Liver (tissue), 8 donors: ENCODE measurements at regions not wholly inside any gene's neighbourhood (a gene's known extent, or its start where the extent isn't known, plus 50 kb on each side); places are given as distances from the start of the nearest gene placed in this dataset.

Source experiments
- DNase-seq: peaks from one replicate; pipeline ENCODE4 v3.0.0-alpha.2; 2017; ENCODE audit warnings: low spot score
- H3K27ac ChIP-seq, 2 donors: one replicate each; pipeline ENCODE4 v1.7.0; 2013; ENCODE audit warnings: inconsistent platforms in 2 of 2, low read length in 2 of 2, control low read depth in 1 of 2, low read depth in 1 of 2, mild to moderate bottlenecking in 1 of 2
- H3K27me3 ChIP-seq, 4 donors: one replicate each; pipeline versions ENCODE4 v1.6.1 to v1.7.0; 2013; ENCODE audit warnings: low read length in 3 of 4, inconsistent platforms in 1 of 4, mild to moderate bottlenecking in 1 of 4, moderate library complexity in 1 of 4; ENCODE audit not compliant: control insufficient read depth in 4 of 4, insufficient read depth in 4 of 4
- H3K36me3 ChIP-seq, 4 donors: one replicate each; pipeline versions ENCODE4 v1.6.1 to v1.7.0; 2013; ENCODE audit warnings: low read length in 3 of 4, mild to moderate bottlenecking in 3 of 4, low read depth in 1 of 4, moderate library complexity in 1 of 4; ENCODE audit not compliant: control insufficient read depth in 4 of 4, insufficient read depth in 3 of 4
- H3K4me1 ChIP-seq, 4 donors: one replicate each; pipeline versions ENCODE4 v1.6.1 to v1.7.0; 2013; ENCODE audit warnings: low read length in 3 of 4, mild to moderate bottlenecking in 3 of 4, moderate library complexity in 1 of 4; ENCODE audit not compliant: control insufficient read depth in 4 of 4, insufficient read depth in 4 of 4
- H3K4me3 ChIP-seq, 3 donors: one replicate each; pipeline versions ENCODE4 v1.6.1 to v1.7.0; 2013; ENCODE audit warnings: low read length in 3 of 3, control low read depth in 1 of 3, low read depth in 1 of 3, mild to moderate bottlenecking in 1 of 3
- H3K9ac ChIP-seq, 2 donors: one replicate each; pipeline ENCODE4 v1.7.0; 2013; ENCODE audit warnings: low read length in 2 of 2, mild to moderate bottlenecking in 2 of 2, moderate library complexity in 2 of 2, control low read depth in 1 of 2, low read depth in 1 of 2
- H3K9me3 ChIP-seq, 4 donors: one replicate each; pipeline versions ENCODE4 v1.6.1 to v1.7.0; 2013; ENCODE audit warnings: low read length in 3 of 4; ENCODE audit not compliant: control insufficient read depth in 4 of 4
- ATF3 ChIP-seq: IDR thresholded peaks from 2 replicates; pipeline ENCODE4 v1.6.1; 2016; ENCODE audit warnings: antibody characterized with exemption
- CTCF ChIP-seq: fragments of 150-350 bp; IDR thresholded peaks from 2 replicates; pipeline ENCODE4 v1.5.1; 2017; ENCODE audit warnings: improper control_type of control experiment, low read depth, low read length; ENCODE audit not compliant: missing input control
- EGR1 ChIP-seq, 2 donors: IDR thresholded peaks; 2 replicates each; pipeline ENCODE4 v1.6.1; 2016 to 2018; ENCODE audit warnings: antibody characterized with exemption in 2 of 2, low read depth in 2 of 2
- FOXA1 ChIP-seq: IDR thresholded peaks from 2 replicates; pipeline ENCODE4 v1.6.1; 2016; ENCODE audit warnings: antibody characterized with exemption
- FOXA2 ChIP-seq: IDR thresholded peaks from 2 replicates; pipeline ENCODE4 v1.6.1; 2016; ENCODE audit warnings: antibody characterized with exemption
- GABPA ChIP-seq, 2 donors: IDR thresholded peaks in 1 of 2; conservative IDR thresholded peaks in 1 of 2; 2 replicates each; pipeline ENCODE4 v1.6.1; 2016; ENCODE audit warnings: antibody characterized with exemption in 2 of 2, mild to moderate bottlenecking in 1 of 2, moderate library complexity in 1 of 2
- HNF4A ChIP-seq, 2 donors: conservative IDR thresholded peaks; 2 replicates each; pipeline ENCODE4 v1.6.1; 2016; ENCODE audit warnings: antibody characterized with exemption in 2 of 2, mild to moderate bottlenecking in 2 of 2
- HNF4G ChIP-seq: IDR thresholded peaks from 2 replicates; pipeline ENCODE4 v1.6.1; 2016; ENCODE audit warnings: antibody characterized with exemption
- JUND ChIP-seq, 2 donors: IDR thresholded peaks; 2 replicates each; pipeline ENCODE4 v1.6.1; 2016; ENCODE audit warnings: antibody characterized with exemption in 2 of 2
- MAX ChIP-seq: IDR thresholded peaks from 2 replicates; pipeline ENCODE4 v1.6.1; 2016; ENCODE audit warnings: antibody characterized with exemption
- NR2F2 ChIP-seq: IDR thresholded peaks from 2 replicates; pipeline ENCODE4 v1.6.1; 2016; ENCODE audit warnings: antibody characterized with exemption
- RAD21 ChIP-seq, 2 donors: IDR thresholded peaks; 2 replicates each; pipeline ENCODE4 v1.6.1; 2016; ENCODE audit warnings: antibody characterized with exemption in 2 of 2, mild to moderate bottlenecking in 2 of 2
- REST ChIP-seq: IDR thresholded peaks from 2 replicates; pipeline ENCODE4 v1.6.1; 2016; ENCODE audit warnings: antibody characterized with exemption, mild to moderate bottlenecking
- RXRA ChIP-seq, 2 donors: IDR thresholded peaks; 2 replicates each; pipeline ENCODE4 v1.6.1; 2017 to 2018; ENCODE audit warnings: antibody characterized with exemption in 2 of 2, mild to moderate bottlenecking in 1 of 2
- SP1 ChIP-seq: IDR thresholded peaks from 2 replicates; pipeline ENCODE4 v1.6.1; 2018; ENCODE audit warnings: antibody characterized with exemption, mild to moderate bottlenecking
- TAF1 ChIP-seq: conservative IDR thresholded peaks from 2 replicates; pipeline ENCODE4 v1.6.1; 2016; ENCODE audit warnings: antibody characterized with exemption, mild to moderate bottlenecking
- YY1 ChIP-seq: IDR thresholded peaks from 2 replicates; pipeline ENCODE4 v1.6.1; 2016; ENCODE audit warnings: antibody characterized with exemption, mild to moderate bottlenecking
- ZBTB33 ChIP-seq: IDR thresholded peaks from 2 replicates; pipeline ENCODE4 v1.6.1; 2016; ENCODE audit warnings: antibody characterized with exemption
- WGBS: extraction: QIAGEN DNeasy Blood & Tissue Kit; methylation state at CpG from one replicate; pipeline ENCODE4 v1.1.7; 2013; 5-methylcytosine and 5-hydroxymethylcytosine counted together
- donor health status: healthy.
- donor health status: healthy.
- donor health status: healthy.
- donor health status: healthy.
- donor health status: healthy.

- H3K4me1 ChIP-seq, result peaks cover 2 to 11% (median 5%) of the 10 kb centered on the region in 4 donors
- no peak overlapping the region for H3K4me3 ChIP-seq
- no peaks in the 10 kb centered on the region for H3K9me3 ChIP-seq
- no peak for TF ChIP-seq JUND (IDR thresholded peaks at IDR 0.05)
- TF ChIP-seq REST, result no peak
- no peak for TF ChIP-seq HNF4A (conservative IDR thresholded peaks at IDR 0.05)
- TF ChIP-seq MAX, result no peak
- TF ChIP-seq TAF1, result no peak
- TF ChIP-seq RAD21 (IDR thresholded peaks at IDR 0.05), result no peak
- no peak for TF ChIP-seq SP1
- no peak for TF ChIP-seq EGR1 (IDR thresholded peaks at IDR 0.05; ENCODE audit: low read depth in 2 of 2)
- no peak for TF ChIP-seq RXRA (IDR thresholded peaks at IDR 0.05)
- TF ChIP-seq YY1, result no peak
- no peak for TF ChIP-seq FOXA2
- TF ChIP-seq ATF3, result no peak
- TF ChIP-seq HNF4G, result no peak
- TF ChIP-seq NR2F2, result no peak
- no peak for TF ChIP-seq CTCF
- no peak for TF ChIP-seq ZBTB33
- no peak for TF ChIP-seq FOXA1
- TF ChIP-seq GABPA (IDR thresholded peaks at IDR 0.05 in 1 of 2, conservative IDR thresholded peaks at IDR 0.05 in 1 of 2), result no peak
- no peak for DNase-seq
- no peaks in the 10 kb centered on the region for H3K27me3 ChIP-seq
- no peak overlapping the region for H3K9ac ChIP-seq
- no peak overlapping the region for H3K27ac ChIP-seq
- H3K36me3 ChIP-seq, result no peaks in the 10 kb centered on the region
- 90% methylated on average over 5 of the region's 5 CpGs for WGBS
Observed at GRCh38 chr10:78437407-78437768, 403.7 kb downstream of the RPS24 start.
